Right lobe of liver (tissue), 4 donors: ENCODE measurements at regions not wholly inside any gene's neighbourhood (a gene's known extent, or its start where the extent isn't known, plus 50 kb on each side); places are given as distances from the start of the nearest gene placed in this dataset.

Experiments
- CTCF ChIP-seq, 4 donors: fragments of 200-600 bp in 3 of 4; fragments of 450-650 bp in 1 of 4; IDR thresholded peaks; one replicate each; pipeline versions ENCODE4 v1.5.1 to v1.8.0; 2016 to 2022; ENCODE audit warnings: antibody characterized with exemption in 4 of 4, mild to moderate bottlenecking in 2 of 4
- POLR2A ChIP-seq: fragments of 450-650 bp; IDR thresholded peaks from one replicate; pipeline ENCODE4 v1.6.1; 2017; ENCODE audit warnings: antibody characterized with exemption, mild to moderate bottlenecking
- donor health status: DM: no; HTN: no; CAD: no.
- donor health status: DM: no; HTN: no; CAD: no.
- donor health status: DM: no; HTN: yes; CAD: no.

GRCh38 chr21:18170221-18170620, 74.4 kb upstream of the CHODL start:
- TF ChIP-seq CTCF (IDR thresholded peaks at IDR 0.05) (no peak), POLR2A (no peak)
